Body of pancreas (tissue), 4 donors: ENCODE measurements at regions not wholly inside any gene's neighbourhood (a gene's known extent, or its start where the extent isn't known, plus 50 kb on each side); places are given as distances from the start of the nearest gene placed in this dataset.

Source experiments
- CTCF ChIP-seq, 7 experiments: fragments of 450-650 bp in 4 of 7; fragments of 200-600 bp in 3 of 7; sonication (generic) in 3 of 7; IDR thresholded peaks; one replicate each; pipeline ENCODE4 v1.5.1; 2016 to 2019; ENCODE audit warnings: antibody characterized with exemption in 7 of 7
- POLR2A ChIP-seq, 3 donors: fragments of 450-650 bp; IDR thresholded peaks; one replicate each; pipeline ENCODE4 v1.6.1; 2016; ENCODE audit warnings: antibody characterized with exemption in 3 of 3, mild to moderate bottlenecking in 2 of 3

GRCh38 chr9:115328677-115329076, 210.7 kb upstream of the TNC start:
- TF ChIP-seq CTCF (IDR thresholded peaks at IDR 0.05): no peak
- no peak for TF ChIP-seq POLR2A (IDR thresholded peaks at IDR 0.05)
